Body of pancreas (tissue), 4 donors: ENCODE measurements at regions not wholly inside any gene's neighbourhood (a gene's known extent, or its start where the extent isn't known, plus 50 kb on each side); places are given as distances from the start of the nearest gene placed in this dataset.

ENCODE experiments used
- POLR2A ChIP-seq, 3 donors: fragments of 450-650 bp; IDR thresholded peaks; one replicate each; pipeline ENCODE4 v1.6.1; 2016; ENCODE audit warnings: antibody characterized with exemption in 3 of 3, mild to moderate bottlenecking in 2 of 3
- TF ChIP-seq, protein P1 (sequence below), 7 experiments: fragments of 450-650 bp in 4 of 7; fragments of 200-600 bp in 3 of 7; sonication (generic) in 3 of 7; IDR thresholded peaks; one replicate each; pipeline ENCODE4 v1.5.1; 2016 to 2019; ENCODE audit warnings: antibody characterized with exemption in 7 of 7

DNA sequence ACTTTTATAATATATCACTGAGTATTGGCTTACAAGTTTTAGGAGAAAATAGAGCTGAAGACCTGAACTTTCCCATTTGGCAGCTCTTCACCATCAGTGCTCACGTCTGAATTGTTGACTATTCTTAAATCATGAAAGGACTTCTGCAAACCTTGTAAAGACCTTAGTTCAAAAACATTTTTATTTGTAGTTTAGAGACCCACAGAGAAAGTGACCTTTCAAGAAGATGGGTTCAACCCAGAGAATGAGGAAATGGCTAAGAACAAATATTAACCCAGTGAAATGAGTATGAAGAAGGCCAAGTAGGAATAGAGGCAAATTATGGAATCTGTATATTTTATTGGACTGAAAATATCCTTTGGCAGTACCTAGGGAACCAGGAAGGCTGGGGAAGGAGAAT, 1151.1 kb downstream of the GATA3 start:
- TF ChIP-seq, protein P1, sequence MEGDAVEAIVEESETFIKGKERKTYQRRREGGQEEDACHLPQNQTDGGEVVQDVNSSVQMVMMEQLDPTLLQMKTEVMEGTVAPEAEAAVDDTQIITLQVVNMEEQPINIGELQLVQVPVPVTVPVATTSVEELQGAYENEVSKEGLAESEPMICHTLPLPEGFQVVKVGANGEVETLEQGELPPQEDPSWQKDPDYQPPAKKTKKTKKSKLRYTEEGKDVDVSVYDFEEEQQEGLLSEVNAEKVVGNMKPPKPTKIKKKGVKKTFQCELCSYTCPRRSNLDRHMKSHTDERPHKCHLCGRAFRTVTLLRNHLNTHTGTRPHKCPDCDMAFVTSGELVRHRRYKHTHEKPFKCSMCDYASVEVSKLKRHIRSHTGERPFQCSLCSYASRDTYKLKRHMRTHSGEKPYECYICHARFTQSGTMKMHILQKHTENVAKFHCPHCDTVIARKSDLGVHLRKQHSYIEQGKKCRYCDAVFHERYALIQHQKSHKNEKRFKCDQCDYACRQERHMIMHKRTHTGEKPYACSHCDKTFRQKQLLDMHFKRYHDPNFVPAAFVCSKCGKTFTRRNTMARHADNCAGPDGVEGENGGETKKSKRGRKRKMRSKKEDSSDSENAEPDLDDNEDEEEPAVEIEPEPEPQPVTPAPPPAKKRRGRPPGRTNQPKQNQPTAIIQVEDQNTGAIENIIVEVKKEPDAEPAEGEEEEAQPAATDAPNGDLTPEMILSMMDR (IDR thresholded peaks at IDR 0.05): no peak
- TF ChIP-seq POLR2A (IDR thresholded peaks at IDR 0.05): no peak
